ENCODE measurements at regions not wholly inside any gene's neighbourhood (a gene's known extent, or its start where the extent isn't known, plus 50 kb on each side); places are given as distances from the start of the nearest gene placed in this dataset.
A peak's percentile ranks its signal among the peaks of the same experiment; 100 is the strongest.

GRCh38 chr13:22018836-22019210 is 347.9 kb downstream of the FGF9 start:
- no peak overlapping the region for H3K4me3 Mint-ChIP-seq
- no peak for DNase-seq
- no peaks in the 10 kb centered on the region for H3K9me3 Mint-ChIP-seq
- peaks cover 8% of the 10 kb centered on the region for H3K4me1 Mint-ChIP-seq (ENCODE audit: low read depth)
- H3K27me3 Mint-ChIP-seq (ENCODE audit: low read depth), result no peaks in the 10 kb centered on the region
- no peaks in the 10 kb centered on the region for H3K36me3 Mint-ChIP-seq (ENCODE audit: insufficient read depth)
- ATAC-seq, result no peak

GRCh38 chr13:22024381-22024994 is 353.6 kb downstream of the FGF9 start:
- Mint-ChIP-seq H3K9me3 (no peaks in the 10 kb centered on the region), H3K4me3 (no peak overlapping the region), H3K36me3 (ENCODE audit: insufficient read depth) (no peaks in the 10 kb centered on the region), H3K27me3 (ENCODE audit: low read depth) (no peaks in the 10 kb centered on the region), H3K4me1 (ENCODE audit: low read depth) (no peaks in the 10 kb centered on the region)
- DNase-seq (no peak), ATAC-seq (no peak)

GRCh38 chr13:22027566-22027965 is 356.7 kb downstream of the FGF9 start:
- Mint-ChIP-seq H3K36me3 (ENCODE audit: insufficient read depth) (no peaks in the 10 kb centered on the region), H3K27me3 (ENCODE audit: low read depth) (no peaks in the 10 kb centered on the region), H3K9me3 (no peaks in the 10 kb centered on the region), H3K4me3 (no peak overlapping the region), H3K4me1 (ENCODE audit: low read depth) (no peaks in the 10 kb centered on the region)
- ATAC-seq (no peak), DNase-seq (no peak)

- H3K36me3 Mint-ChIP-seq (ENCODE audit: insufficient read depth), result no peaks in the 10 kb centered on the region
- H3K9me3 Mint-ChIP-seq, result no peaks in the 10 kb centered on the region
- no peak overlapping the region for H3K4me3 Mint-ChIP-seq
- ATAC-seq (no peak), DNase-seq (no peak)
- no peaks in the 10 kb centered on the region for H3K4me1 Mint-ChIP-seq (ENCODE audit: low read depth)
- no peaks in the 10 kb centered on the region for H3K27me3 Mint-ChIP-seq (ENCODE audit: low read depth)
Measured at GRCh38 chr13:22028831-22029230, 358.0 kb downstream of the FGF9 start.

- DNase-seq (no peak), ATAC-seq (no peak)
- H3K9me3 Mint-ChIP-seq, result no peaks in the 10 kb centered on the region
- no peaks in the 10 kb centered on the region for H3K27me3 Mint-ChIP-seq (ENCODE audit: low read depth)
- H3K36me3 Mint-ChIP-seq (ENCODE audit: insufficient read depth), result no peaks in the 10 kb centered on the region
- no peak overlapping the region for H3K4me3 Mint-ChIP-seq
- no peaks in the 10 kb centered on the region for H3K4me1 Mint-ChIP-seq (ENCODE audit: low read depth)
Measured at GRCh38 chr13:22030321-22030720, 359.4 kb downstream of the FGF9 start.

- no peak for DNase-seq
- no peak for ATAC-seq
- no peaks in the 10 kb centered on the region for H3K4me1 Mint-ChIP-seq (ENCODE audit: low read depth)
- no peaks in the 10 kb centered on the region for H3K36me3 Mint-ChIP-seq (ENCODE audit: insufficient read depth)
- H3K9me3 Mint-ChIP-seq, result no peaks in the 10 kb centered on the region
- no peak overlapping the region for H3K4me3 Mint-ChIP-seq
- no peaks in the 10 kb centered on the region for H3K27me3 Mint-ChIP-seq (ENCODE audit: low read depth)
Measured at GRCh38 chr13:22031702-22032286, 360.9 kb downstream of the FGF9 start.

GRCh38 chr13:22032905-22033304 is 362.0 kb downstream of the FGF9 start:
- ATAC-seq (no peak), DNase-seq (no peak)
- Mint-ChIP-seq H3K4me3 (no peak overlapping the region), H3K9me3 (no peaks in the 10 kb centered on the region), H3K36me3 (ENCODE audit: insufficient read depth) (no peaks in the 10 kb centered on the region), H3K4me1 (ENCODE audit: low read depth) (no peaks in the 10 kb centered on the region), H3K27me3 (ENCODE audit: low read depth) (no peaks in the 10 kb centered on the region)

- ATAC-seq, result no peak
- Mint-ChIP-seq H3K27me3 (ENCODE audit: low read depth) (peaks cover 2% of the 10 kb centered on the region), H3K36me3 (ENCODE audit: insufficient read depth) (peaks cover 2% of the 10 kb centered on the region), H3K4me1 (ENCODE audit: low read depth) (peaks cover 13% of the 10 kb centered on the region), H3K9me3 (peaks cover 3% of the 10 kb centered on the region), H3K4me3 (no peak overlapping the region)
- no peak for DNase-seq
Measured at GRCh38 chr13:22039961-22040360, 369.1 kb downstream of the FGF9 start.

GRCh38 chr13:22040810-22041364 is 370.0 kb downstream of the FGF9 start:
- Mint-ChIP-seq H3K4me3 (peak overlapping the region; percentile 69), H3K4me1 (ENCODE audit: low read depth) (peaks cover 14% of the 10 kb centered on the region), H3K9me3 (peaks cover 3% of the 10 kb centered on the region), H3K27me3 (ENCODE audit: low read depth) (peaks cover 2% of the 10 kb centered on the region), H3K36me3 (ENCODE audit: insufficient read depth) (peaks cover 2% of the 10 kb centered on the region)
- DNase-seq (no peak), ATAC-seq (peak; percentile 38 to 40)

- Mint-ChIP-seq H3K9me3 (peaks cover 3% of the 10 kb centered on the region), H3K4me3 (peak overlapping the region; percentile 69), H3K36me3 (ENCODE audit: insufficient read depth) (peaks cover 2% of the 10 kb centered on the region), H3K4me1 (ENCODE audit: low read depth) (peaks cover 14% of the 10 kb centered on the region), H3K27me3 (ENCODE audit: low read depth) (peaks cover 2% of the 10 kb centered on the region)
- ATAC-seq, result no peak
- DNase-seq, result no peak
Measured at GRCh38 chr13:22041741-22042140, 370.9 kb downstream of the FGF9 start.

GRCh38 chr13:22047082-22047784 is 376.4 kb downstream of the FGF9 start:
- H3K4me3 Mint-ChIP-seq, result no peak overlapping the region
- DNase-seq, result no peak
- no peak for ATAC-seq
- no peaks in the 10 kb centered on the region for H3K27me3 Mint-ChIP-seq (ENCODE audit: low read depth)
- H3K36me3 Mint-ChIP-seq (ENCODE audit: insufficient read depth), result no peaks in the 10 kb centered on the region
- no peaks in the 10 kb centered on the region for H3K9me3 Mint-ChIP-seq
- peaks cover 28% of the 10 kb centered on the region for H3K4me1 Mint-ChIP-seq (ENCODE audit: low read depth)

- no peak for DNase-seq
Measured at GRCh38 chr13:22047785-22048104, 376.9 kb downstream of the FGF9 start.

GRCh38 chr13:22049384-22049783 is 378.5 kb downstream of the FGF9 start:
- no peak for DNase-seq
- Mint-ChIP-seq H3K27me3 (ENCODE audit: low read depth) (no peaks in the 10 kb centered on the region), H3K4me3 (no peak overlapping the region), H3K4me1 (ENCODE audit: low read depth) (peaks cover 23% of the 10 kb centered on the region), H3K9me3 (no peaks in the 10 kb centered on the region), H3K36me3 (ENCODE audit: insufficient read depth) (no peaks in the 10 kb centered on the region)
- ATAC-seq, result no peak

More at GRCh38 chr13:22047785-22048104, 376.9 kb downstream of the FGF9 start:
- no peak overlapping the region for H3K4me3 Mint-ChIP-seq
- peaks cover 30% of the 10 kb centered on the region for H3K4me1 Mint-ChIP-seq (ENCODE audit: low read depth)
- no peak for ATAC-seq
- no peaks in the 10 kb centered on the region for H3K27me3 Mint-ChIP-seq (ENCODE audit: low read depth)
- H3K36me3 Mint-ChIP-seq (ENCODE audit: insufficient read depth), result no peaks in the 10 kb centered on the region
- H3K9me3 Mint-ChIP-seq, result no peaks in the 10 kb centered on the region

- Mint-ChIP-seq H3K4me3 (no peak overlapping the region), H3K27me3 (ENCODE audit: low read depth) (no peaks in the 10 kb centered on the region), H3K36me3 (ENCODE audit: insufficient read depth) (no peaks in the 10 kb centered on the region), H3K9me3 (peaks cover 4% of the 10 kb centered on the region), H3K4me1 (ENCODE audit: low read depth) (peaks cover 31% of the 10 kb centered on the region)
- DNase-seq (no peak), ATAC-seq (no peak)
Measured at GRCh38 chr13:22050951-22051563, 380.2 kb downstream of the FGF9 start.
